ENCODE measurements at regions not wholly inside any gene's neighbourhood (a gene's known extent, or its start where the extent isn't known, plus 50 kb on each side); places are given as distances from the start of the nearest gene placed in this dataset.

DNA sequence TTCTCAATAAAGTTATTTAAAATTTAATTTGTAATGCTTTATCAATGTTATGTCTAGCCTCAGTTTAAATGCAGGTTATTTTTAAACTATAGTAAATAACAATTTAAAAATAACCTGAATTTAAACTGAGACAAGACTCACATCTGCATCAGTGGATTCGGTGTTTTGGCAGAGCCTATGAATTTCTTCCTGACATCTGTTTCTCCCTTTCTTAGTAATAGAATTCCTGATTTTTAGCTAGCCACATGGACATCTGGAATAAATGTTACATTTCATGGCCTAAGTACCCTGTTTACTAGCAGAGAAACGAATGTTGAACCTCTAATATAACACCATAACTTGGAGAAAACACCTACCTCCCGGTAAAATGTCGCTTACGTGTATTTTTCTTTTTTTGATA is 1141.6 kb upstream of the ADGRL2 start:
- ChIA-PET POLR2A (no interaction called here), CTCF (ENCODE audit: low intra/inter-chr PET ratio, low total read pairs) (no interaction called here)
- no TSS peak for BruUV-seq (replicated peaks)
- Histone ChIP-seq H3K9ac (ENCODE audit: insufficient read depth, low read depth, low read length) (no peak overlapping the region), H3K4me1 (ENCODE audit: insufficient read depth, low read length) (peaks cover 10% of the 10 kb centered on the region; the same call in 1 of the 2 replicates), H3K9me3 (ENCODE audit: low read length) (peaks cover 77% of the 10 kb centered on the region), H3K4me2 (ENCODE audit: low read depth, low read length) (no peak overlapping the region), H3K79me2 (ENCODE audit: insufficient read depth, low read length) (no peaks in the 10 kb centered on the region), H4K20me1 (ENCODE audit: insufficient read depth, low read length) (no peaks in the 10 kb centered on the region), H3K4me3 (replicated peaks in 1 of 3; ENCODE audit: insufficient read depth in 1 of 3, low read depth in 2 of 3, low read length in 3 of 3) (no peak overlapping the region), H2AFZ (ENCODE audit: low read length) (no peak overlapping the region), H3K27me3 (ENCODE audit: control insufficient read depth in 1 of 2, insufficient read depth in 2 of 2, low read length in 2 of 2) (no peaks in the 10 kb centered on the region), H3K27ac (ENCODE audit: extremely low read length, insufficient read depth, low read length) (no peak overlapping the region), H3K36me3 (replicated peaks in 1 of 2; ENCODE audit: control insufficient read depth in 1 of 2, insufficient read depth in 2 of 2, low read length in 2 of 2) (no peaks in the 10 kb centered on the region)
- 77% methylated on average over 5 of the region's 5 CpGs for WGBS (ENCODE audit: low lambda C conversion rate)
- in situ Hi-C loops (cut with HindIII; ENCODE audit: extremely low pct_ligation_motif_present, low pct_unique_long_range_greater_than_20kb) (no loop called here), intact Hi-C loops (cut with micrococcal nuclease; ENCODE audit: unreplicated experiment) (no loop called here)
- ATAC-seq (no peak), FAIRE-seq (no peak), DNase-seq (ENCODE audit: low spot score) (no peak)
- TF ChIP-seq, protein P1, sequence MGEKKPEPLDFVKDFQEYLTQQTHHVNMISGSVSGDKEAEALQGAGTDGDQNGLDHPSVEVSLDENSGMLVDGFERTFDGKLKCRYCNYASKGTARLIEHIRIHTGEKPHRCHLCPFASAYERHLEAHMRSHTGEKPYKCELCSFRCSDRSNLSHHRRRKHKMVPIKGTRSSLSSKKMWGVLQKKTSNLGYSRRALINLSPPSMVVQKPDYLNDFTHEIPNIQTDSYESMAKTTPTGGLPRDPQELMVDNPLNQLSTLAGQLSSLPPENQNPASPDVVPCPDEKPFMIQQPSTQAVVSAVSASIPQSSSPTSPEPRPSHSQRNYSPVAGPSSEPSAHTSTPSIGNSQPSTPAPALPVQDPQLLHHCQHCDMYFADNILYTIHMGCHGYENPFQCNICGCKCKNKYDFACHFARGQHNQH (CRISPR knock-in tag; IDR thresholded peaks at IDR 0.05), result no peak
- TF ChIP-seq MED13 (CRISPR knock-in tag; IDR thresholded peaks at IDR 0.05) (no peak), ZBTB3 (CRISPR knock-in tag; IDR thresholded peaks at IDR 0.05; ENCODE audit: borderline replicate concordance, low read depth) (no peak), MBD4 (IDR thresholded peaks at IDR 0.05; ENCODE audit: borderline replicate concordance, low read length) (no peak), DMAP1 (CRISPR knock-in tag; IDR thresholded peaks at IDR 0.05) (no peak), MAFK (conservative IDR thresholded peaks at IDR 0.05 in 1 of 2, IDR thresholded peaks at IDR 0.05 in 1 of 2; ENCODE audit: low read length in 2 of 2) (no peak), MEF2D (CRISPR knock-in tag; IDR thresholded peaks at IDR 0.05) (no peak), HMGA1 (CRISPR knock-in tag; conservative IDR thresholded peaks at IDR 0.05) (no peak), NKX3-1 (CRISPR knock-in tag; IDR thresholded peaks at IDR 0.05) (no peak), SNAI1 (CRISPR knock-in tag; IDR thresholded peaks at IDR 0.05; ENCODE audit: borderline replicate concordance) (no peak), ZNF263 (CRISPR knock-in tag; IDR thresholded peaks at IDR 0.05) (no peak), ZNF776 (CRISPR knock-in tag; IDR thresholded peaks at IDR 0.05) (no peak), KLF13 (CRISPR knock-in tag; IDR thresholded peaks at IDR 0.05) (no peak), RAD21 (CRISPR knock-in tag; IDR thresholded peaks at IDR 0.05) (no peak)
- TF ChIP-seq, protein P2, sequence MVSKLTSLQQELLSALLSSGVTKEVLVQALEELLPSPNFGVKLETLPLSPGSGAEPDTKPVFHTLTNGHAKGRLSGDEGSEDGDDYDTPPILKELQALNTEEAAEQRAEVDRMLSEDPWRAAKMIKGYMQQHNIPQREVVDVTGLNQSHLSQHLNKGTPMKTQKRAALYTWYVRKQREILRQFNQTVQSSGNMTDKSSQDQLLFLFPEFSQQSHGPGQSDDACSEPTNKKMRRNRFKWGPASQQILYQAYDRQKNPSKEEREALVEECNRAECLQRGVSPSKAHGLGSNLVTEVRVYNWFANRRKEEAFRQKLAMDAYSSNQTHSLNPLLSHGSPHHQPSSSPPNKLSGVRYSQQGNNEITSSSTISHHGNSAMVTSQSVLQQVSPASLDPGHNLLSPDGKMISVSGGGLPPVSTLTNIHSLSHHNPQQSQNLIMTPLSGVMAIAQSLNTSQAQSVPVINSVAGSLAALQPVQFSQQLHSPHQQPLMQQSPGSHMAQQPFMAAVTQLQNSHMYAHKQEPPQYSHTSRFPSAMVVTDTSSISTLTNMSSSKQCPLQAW (CRISPR knock-in tag; IDR thresholded peaks at IDR 0.05), result no peak
- TF ChIP-seq, protein P3, sequence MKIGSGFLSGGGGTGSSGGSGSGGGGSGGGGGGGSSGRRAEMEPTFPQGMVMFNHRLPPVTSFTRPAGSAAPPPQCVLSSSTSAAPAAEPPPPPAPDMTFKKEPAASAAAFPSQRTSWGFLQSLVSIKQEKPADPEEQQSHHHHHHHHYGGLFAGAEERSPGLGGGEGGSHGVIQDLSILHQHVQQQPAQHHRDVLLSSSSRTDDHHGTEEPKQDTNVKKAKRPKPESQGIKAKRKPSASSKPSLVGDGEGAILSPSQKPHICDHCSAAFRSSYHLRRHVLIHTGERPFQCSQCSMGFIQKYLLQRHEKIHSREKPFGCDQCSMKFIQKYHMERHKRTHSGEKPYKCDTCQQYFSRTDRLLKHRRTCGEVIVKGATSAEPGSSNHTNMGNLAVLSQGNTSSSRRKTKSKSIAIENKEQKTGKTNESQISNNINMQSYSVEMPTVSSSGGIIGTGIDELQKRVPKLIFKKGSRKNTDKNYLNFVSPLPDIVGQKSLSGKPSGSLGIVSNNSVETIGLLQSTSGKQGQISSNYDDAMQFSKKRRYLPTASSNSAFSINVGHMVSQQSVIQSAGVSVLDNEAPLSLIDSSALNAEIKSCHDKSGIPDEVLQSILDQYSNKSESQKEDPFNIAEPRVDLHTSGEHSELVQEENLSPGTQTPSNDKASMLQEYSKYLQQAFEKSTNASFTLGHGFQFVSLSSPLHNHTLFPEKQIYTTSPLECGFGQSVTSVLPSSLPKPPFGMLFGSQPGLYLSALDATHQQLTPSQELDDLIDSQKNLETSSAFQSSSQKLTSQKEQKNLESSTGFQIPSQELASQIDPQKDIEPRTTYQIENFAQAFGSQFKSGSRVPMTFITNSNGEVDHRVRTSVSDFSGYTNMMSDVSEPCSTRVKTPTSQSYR (CRISPR knock-in tag; IDR thresholded peaks at IDR 0.05; ENCODE audit: borderline replicate concordance), result no peak
- TF ChIP-seq, protein P4, sequence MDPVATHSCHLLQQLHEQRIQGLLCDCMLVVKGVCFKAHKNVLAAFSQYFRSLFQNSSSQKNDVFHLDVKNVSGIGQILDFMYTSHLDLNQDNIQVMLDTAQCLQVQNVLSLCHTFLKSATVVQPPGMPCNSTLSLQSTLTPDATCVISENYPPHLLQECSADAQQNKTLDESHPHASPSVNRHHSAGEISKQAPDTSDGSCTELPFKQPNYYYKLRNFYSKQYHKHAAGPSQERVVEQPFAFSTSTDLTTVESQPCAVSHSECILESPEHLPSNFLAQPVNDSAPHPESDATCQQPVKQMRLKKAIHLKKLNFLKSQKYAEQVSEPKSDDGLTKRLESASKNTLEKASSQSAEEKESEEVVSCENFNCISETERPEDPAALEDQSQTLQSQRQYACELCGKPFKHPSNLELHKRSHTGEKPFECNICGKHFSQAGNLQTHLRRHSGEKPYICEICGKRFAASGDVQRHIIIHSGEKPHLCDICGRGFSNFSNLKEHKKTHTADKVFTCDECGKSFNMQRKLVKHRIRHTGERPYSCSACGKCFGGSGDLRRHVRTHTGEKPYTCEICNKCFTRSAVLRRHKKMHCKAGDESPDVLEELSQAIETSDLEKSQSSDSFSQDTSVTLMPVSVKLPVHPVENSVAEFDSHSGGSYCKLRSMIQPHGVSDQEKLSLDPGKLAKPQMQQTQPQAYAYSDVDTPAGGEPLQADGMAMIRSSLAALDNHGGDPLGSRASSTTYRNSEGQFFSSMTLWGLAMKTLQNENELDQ (CRISPR knock-in tag; IDR thresholded peaks at IDR 0.05; ENCODE audit: borderline replicate concordance), result no peak
- TF ChIP-seq, protein P5, sequence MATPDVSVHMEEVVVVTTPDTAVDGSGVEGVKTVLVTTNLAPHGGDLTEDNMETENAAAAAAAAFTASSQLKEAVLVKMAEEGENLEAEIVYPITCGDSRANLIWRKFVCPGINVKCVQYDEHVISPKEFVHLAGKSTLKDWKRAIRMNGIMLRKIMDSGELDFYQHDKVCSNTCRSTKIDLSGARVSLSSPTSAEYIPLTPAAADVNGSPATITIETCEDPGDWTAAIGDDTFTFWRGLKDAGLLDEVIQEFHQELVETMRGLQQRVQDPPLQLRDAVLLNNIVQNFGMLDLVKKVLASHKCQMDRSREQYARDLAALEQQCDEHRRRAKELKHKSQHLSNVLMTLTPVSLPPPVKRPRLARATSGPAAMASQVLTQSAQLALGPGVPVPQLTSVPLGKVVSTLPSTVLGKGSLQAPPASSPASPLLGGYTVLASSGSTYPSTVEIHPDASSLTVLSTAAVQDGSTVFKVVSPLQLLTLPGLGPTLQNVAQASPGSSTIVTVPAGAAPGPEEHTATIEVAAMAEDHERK (CRISPR knock-in tag; IDR thresholded peaks at IDR 0.05; ENCODE audit: low read depth), result no peak

Measured in HepG2 (cell line).